B cell (primary cell): ENCODE measurements at regions not wholly inside any gene's neighbourhood (a gene's known extent, or its start where the extent isn't known, plus 50 kb on each side); places are given as distances from the start of the nearest gene placed in this dataset.

Source experiments
- ATAC-seq: fragments of 200-7000 bp; cut with Tn5 transposase; one replicate; pipeline ENCODE4 v1.10.0; 2021; ENCODE audit warnings: low read depth, mild to moderate bottlenecking, moderate number of reproducible peaks, moderate library complexity
- CTCF ChIA-PET: fragments of 350-600 bp; sonication (Branson Sonifier 250); formaldehyde crosslinking; loops from one replicate; lab custom pipeline; 2021; ENCODE audit warnings: antibody characterized with exemption, inconsistent platforms; lab: Charles Lee
- POLR2A ChIA-PET: fragments of 350-600 bp; sonication (Branson Sonifier 250); formaldehyde crosslinking; loops from one replicate; lab custom pipeline; 2021; ENCODE audit warnings: antibody characterized with exemption; lab: Charles Lee
- DNase-seq: peaks from one replicate; pipeline ENCODE4 v3.0.0; 2013
- H2AFZ ChIP-seq: 2 replicates; pipeline ENCODE4 v1.6.1; 2012; ENCODE audit warnings: mild to moderate bottlenecking, low read depth, low read length; ENCODE audit not compliant: insufficient read depth, poor library complexity, severe bottlenecking
- H3K27ac ChIP-seq, 2 donors: 1 replicate in 1 of 2; 2 replicates in 1 of 2; pipeline ENCODE4 v1.5.1; 2012 to 2013; ENCODE audit warnings: low read length in 2 of 2, mild to moderate bottlenecking in 2 of 2, moderate library complexity in 1 of 2
- H3K27me3 ChIP-seq, 4 experiments: fragments of 200-600 bp in 1 of 4; sonication (generic) in 1 of 4; replicated peaks in 1 of 4; 1 replicate in 2 of 4; 2 replicates in 2 of 4; pipeline versions ENCODE4 v1.6.1 to v1.7.0; 2013 to 2016; ENCODE audit warnings: low read length in 3 of 4, mild to moderate bottlenecking in 2 of 4, mixed read lengths in 1 of 4, moderate library complexity in 1 of 4; ENCODE audit not compliant: insufficient read depth in 4 of 4, control insufficient read depth in 3 of 4; ENCODE audit errors: control extremely low read depth in 1 of 4
- H3K36me3 ChIP-seq, 2 experiments: replicated peaks in 1 of 2; 1 replicate in 1 of 2; 2 replicates in 1 of 2; pipeline versions ENCODE4 v1.6.1 to v1.7.1; 2013; ENCODE audit warnings: low read length in 1 of 2; ENCODE audit not compliant: insufficient read depth in 2 of 2, control insufficient read depth in 1 of 2; ENCODE audit errors: control extremely low read depth in 1 of 2, extremely low read depth in 1 of 2
- H3K4me1 ChIP-seq, 2 donors: fragments of 200-600 bp in 1 of 2; sonication (generic) in 1 of 2; 1 replicate in 1 of 2; 2 replicates in 1 of 2; pipeline versions ENCODE4 v1.5.1 to v1.6.1; 2013 to 2017; ENCODE audit warnings: low read length in 2 of 2; ENCODE audit not compliant: control insufficient read depth in 2 of 2, insufficient read depth in 2 of 2
- H3K4me2 ChIP-seq: replicated peaks from 2 replicates; pipeline ENCODE3; 2012; ENCODE audit warnings: mild to moderate bottlenecking, low read depth, low read length; ENCODE audit not compliant: poor library complexity, severe bottlenecking
- H3K4me3 ChIP-seq, 5 experiments: fragments of 200-600 bp in 1 of 5; sonication (generic) in 1 of 5; 1 replicate in 3 of 5; 2 replicates in 2 of 5; pipeline versions ENCODE4 v1.5.1 to v1.7.0; 2011 to 2016; ENCODE audit warnings: low read length in 4 of 5, mild to moderate bottlenecking in 4 of 5, low read depth in 2 of 5, control low read depth in 1 of 5, moderate library complexity in 1 of 5; ENCODE audit not compliant: insufficient read depth in 1 of 5; ENCODE audit errors: control extremely low read depth in 1 of 5, extremely low read depth in 1 of 5
- H3K79me2 ChIP-seq: fragments of 200-600 bp; sonication (generic); one replicate; pipeline ENCODE4 v1.6.0; 2016; ENCODE audit warnings: low read length; ENCODE audit not compliant: control insufficient read depth, insufficient read depth
- H3K9ac ChIP-seq: fragments of 200-600 bp; sonication (generic); 2 replicates; pipeline ENCODE4 v1.6.1; 2017; ENCODE audit warnings: mild to moderate bottlenecking, low read length, moderate library complexity
- H3K9me3 ChIP-seq, 3 donors: one replicate each; pipeline versions ENCODE4 v1.6.1 to v1.7.1; 2013; ENCODE audit warnings: low read length in 2 of 3; ENCODE audit not compliant: control insufficient read depth in 2 of 3, insufficient read depth in 1 of 3; ENCODE audit errors: control extremely low read depth in 1 of 3
- H4K20me1 ChIP-seq: 2 replicates; pipeline ENCODE4 v1.6.0; 2012; ENCODE audit warnings: mild to moderate bottlenecking, low read length; ENCODE audit not compliant: insufficient read depth, control insufficient read depth, poor library complexity, severe bottlenecking
- H3K27ac Mint-ChIP-seq: one replicate; pipeline ENCODE4 v1.8.0; 2021; ENCODE audit warnings: mixed read lengths
- H3K27me3 Mint-ChIP-seq: one replicate; pipeline ENCODE4 v1.8.0; 2021; ENCODE audit warnings: mixed read lengths
- H3K4me1 Mint-ChIP-seq: one replicate; pipeline ENCODE4 v1.8.0; 2021; ENCODE audit warnings: mixed read lengths
- H3K4me3 Mint-ChIP-seq: one replicate; pipeline ENCODE4 v1.8.0; 2021; ENCODE audit warnings: mixed read lengths
- H3K9me3 Mint-ChIP-seq: one replicate; pipeline ENCODE4 v1.8.0; 2022; ENCODE audit warnings: mixed read lengths; ENCODE audit not compliant: insufficient read depth
- EZH2 ChIP-seq: IDR thresholded peaks from 2 replicates; pipeline ENCODE4 v1.6.1; 2012; ENCODE audit warnings: borderline replicate concordance, low read depth, mild to moderate bottlenecking, moderate library complexity, low read length; ENCODE audit not compliant: insufficient read depth, poor library complexity, severe bottlenecking
- intact Hi-C: fragments of 100-400 bp; cut with micrococcal nuclease; formaldehyde crosslinking; loops from one replicate; pipeline ENCODE4 v1.10.0; 2022
- TF ChIP-seq, protein P1 (sequence below): fragments of 200-600 bp; IDR thresholded peaks from one replicate; pipeline ENCODE4 v1.8.0; 2022; ENCODE audit warnings: antibody characterized with exemption, mild to moderate bottlenecking

DNA sequence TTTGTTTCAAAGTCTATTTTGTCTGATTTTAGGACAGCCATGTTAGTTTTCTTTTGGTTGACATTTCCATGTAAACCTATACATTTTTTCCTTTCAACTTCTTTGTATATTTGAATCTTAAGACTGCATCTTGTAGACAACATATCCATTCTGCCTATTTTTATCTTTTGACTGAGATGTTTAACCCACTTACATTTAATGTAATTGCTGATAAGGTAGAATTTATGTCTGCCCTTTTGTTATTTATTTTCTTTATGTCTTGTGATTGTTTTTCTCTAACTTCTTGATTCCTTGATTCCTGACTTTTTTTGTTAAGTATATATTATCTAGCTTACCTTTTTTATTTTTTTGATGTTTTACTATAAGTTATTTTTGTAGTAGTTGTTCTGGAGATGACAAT, 542.5 kb downstream of the SUCLG1 start:
- TF ChIP-seq EZH2: no peak
- TF ChIP-seq, protein P1, sequence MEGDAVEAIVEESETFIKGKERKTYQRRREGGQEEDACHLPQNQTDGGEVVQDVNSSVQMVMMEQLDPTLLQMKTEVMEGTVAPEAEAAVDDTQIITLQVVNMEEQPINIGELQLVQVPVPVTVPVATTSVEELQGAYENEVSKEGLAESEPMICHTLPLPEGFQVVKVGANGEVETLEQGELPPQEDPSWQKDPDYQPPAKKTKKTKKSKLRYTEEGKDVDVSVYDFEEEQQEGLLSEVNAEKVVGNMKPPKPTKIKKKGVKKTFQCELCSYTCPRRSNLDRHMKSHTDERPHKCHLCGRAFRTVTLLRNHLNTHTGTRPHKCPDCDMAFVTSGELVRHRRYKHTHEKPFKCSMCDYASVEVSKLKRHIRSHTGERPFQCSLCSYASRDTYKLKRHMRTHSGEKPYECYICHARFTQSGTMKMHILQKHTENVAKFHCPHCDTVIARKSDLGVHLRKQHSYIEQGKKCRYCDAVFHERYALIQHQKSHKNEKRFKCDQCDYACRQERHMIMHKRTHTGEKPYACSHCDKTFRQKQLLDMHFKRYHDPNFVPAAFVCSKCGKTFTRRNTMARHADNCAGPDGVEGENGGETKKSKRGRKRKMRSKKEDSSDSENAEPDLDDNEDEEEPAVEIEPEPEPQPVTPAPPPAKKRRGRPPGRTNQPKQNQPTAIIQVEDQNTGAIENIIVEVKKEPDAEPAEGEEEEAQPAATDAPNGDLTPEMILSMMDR: no peak
- DNase-seq (no peak), ATAC-seq (no peak)
- Histone ChIP-seq H4K20me1 (no peaks in the 10 kb centered on the region), H3K9me3 (peaks cover 0 to 4% (median 2%) of the 10 kb centered on the region in 3 donors), H3K27me3 (no peaks in the 10 kb centered on the region), H2AFZ (no peak overlapping the region), H3K79me2 (no peaks in the 10 kb centered on the region), H3K4me3 (no peak overlapping the region), H3K27ac (no peak overlapping the region), H3K9ac (no peak overlapping the region), H3K4me1 (no peaks in the 10 kb centered on the region), H3K4me2 (no peak overlapping the region), H3K36me3 (no peaks in the 10 kb centered on the region)
- Mint-ChIP-seq H3K4me3 (no peak overlapping the region), H3K27me3 (no peaks in the 10 kb centered on the region), H3K9me3 (peaks cover 4% of the 10 kb centered on the region), H3K27ac (no peak overlapping the region), H3K4me1 (no peaks in the 10 kb centered on the region)
- intact Hi-C loops: no loop called here
- POLR2A ChIA-PET: no interaction called here
- CTCF ChIA-PET: interaction anchor here (0.7 kb wide), 1 partner anchor 340 kb away, joined by 3 read pairs; no protein-coding TSS in a partner anchor

DNA sequence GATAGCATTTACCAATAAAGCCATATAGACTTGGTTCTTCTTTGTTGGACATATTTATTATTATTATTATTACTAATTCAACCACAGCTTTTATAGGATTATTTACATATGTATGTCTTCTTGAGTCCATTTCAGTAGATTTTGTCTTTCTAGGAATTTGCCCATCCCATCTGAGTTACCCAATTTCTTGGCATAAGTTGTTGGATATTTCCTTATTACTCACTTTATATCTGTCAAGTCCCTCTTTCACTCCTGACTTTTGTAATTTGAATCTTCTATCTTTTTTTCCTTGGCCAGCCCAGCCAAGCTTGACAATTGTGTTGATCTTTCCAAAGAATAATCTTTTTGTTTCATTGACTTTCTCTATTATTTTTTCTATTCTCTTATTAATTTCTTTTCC, 543.7 kb downstream of the SUCLG1 start:
- no peaks in the 10 kb centered on the region for H3K4me1 Mint-ChIP-seq
- H3K36me3 ChIP-seq: no peaks in the 10 kb centered on the region
- no peak for DNase-seq
- no peak overlapping the region for H3K27ac Mint-ChIP-seq
- no peak overlapping the region for H2AFZ ChIP-seq
- H3K4me3 ChIP-seq: no peak overlapping the region
- peaks cover 0 to 4% (median 2%) of the 10 kb centered on the region in 3 donors for H3K9me3 ChIP-seq
- H3K4me2 ChIP-seq: no peak overlapping the region
- no peaks in the 10 kb centered on the region for H3K27me3 ChIP-seq
- peaks cover 4% of the 10 kb centered on the region for H3K9me3 Mint-ChIP-seq
- no peaks in the 10 kb centered on the region for H3K27me3 Mint-ChIP-seq
- H3K27ac ChIP-seq: no peak overlapping the region
- CTCF ChIA-PET: no interaction called here
- intact Hi-C loops: no loop called here
- H3K79me2 ChIP-seq: no peaks in the 10 kb centered on the region
- TF ChIP-seq, protein P1: no peak
- no peak for TF ChIP-seq EZH2
- no peak overlapping the region for H3K9ac ChIP-seq
- no peak overlapping the region for H3K4me3 Mint-ChIP-seq
- no peaks in the 10 kb centered on the region for H4K20me1 ChIP-seq
- POLR2A ChIA-PET: no interaction called here
- H3K4me1 ChIP-seq: no peaks in the 10 kb centered on the region
- ATAC-seq: no peak
